ENCODE measurements at regions not wholly inside any gene's neighbourhood (a gene's known extent, or its start where the extent isn't known, plus 50 kb on each side); places are given as distances from the start of the nearest gene placed in this dataset.

DNA sequence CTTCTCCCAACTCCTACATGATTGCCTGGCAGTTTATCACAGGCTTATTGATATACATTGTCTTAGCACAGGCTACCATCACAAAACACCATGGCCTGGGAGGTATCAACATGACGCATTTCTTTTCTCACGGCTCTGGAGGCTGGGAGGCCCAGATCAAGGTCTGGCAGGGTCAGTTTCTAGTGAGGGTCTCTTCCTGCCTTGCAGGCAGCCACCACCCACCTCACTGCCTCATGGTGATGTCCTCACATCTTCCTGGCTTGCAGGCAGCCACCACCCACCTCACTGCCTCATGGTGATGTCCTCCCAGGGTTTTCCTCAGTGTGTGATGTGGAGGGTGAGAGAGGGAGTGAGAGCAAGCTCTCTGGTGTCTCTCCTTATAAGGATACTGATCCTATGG lies 599.3 kb upstream of the MKI67 start:
- no peak for DNase-seq

DNA sequence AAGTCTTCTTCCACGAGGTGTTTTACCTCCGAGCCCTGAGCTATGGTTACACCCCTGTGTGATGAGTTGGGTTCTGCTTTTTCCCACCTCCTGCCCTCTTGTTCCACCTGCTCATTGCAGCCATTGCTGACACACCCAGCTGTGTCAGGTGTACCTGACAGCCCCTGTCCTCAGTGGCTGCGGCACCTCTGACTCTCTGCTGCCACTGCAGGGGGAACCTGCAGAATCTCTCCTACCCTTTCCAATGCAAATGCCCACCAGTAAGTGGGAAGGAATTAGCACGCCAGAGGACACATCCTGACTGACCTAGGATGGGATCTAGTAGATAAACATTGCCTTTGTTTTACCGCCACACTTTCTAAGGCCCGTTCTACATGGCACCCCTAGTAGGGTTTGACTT lies 600.9 kb upstream of the MKI67 start:
- no peak for DNase-seq

DNA sequence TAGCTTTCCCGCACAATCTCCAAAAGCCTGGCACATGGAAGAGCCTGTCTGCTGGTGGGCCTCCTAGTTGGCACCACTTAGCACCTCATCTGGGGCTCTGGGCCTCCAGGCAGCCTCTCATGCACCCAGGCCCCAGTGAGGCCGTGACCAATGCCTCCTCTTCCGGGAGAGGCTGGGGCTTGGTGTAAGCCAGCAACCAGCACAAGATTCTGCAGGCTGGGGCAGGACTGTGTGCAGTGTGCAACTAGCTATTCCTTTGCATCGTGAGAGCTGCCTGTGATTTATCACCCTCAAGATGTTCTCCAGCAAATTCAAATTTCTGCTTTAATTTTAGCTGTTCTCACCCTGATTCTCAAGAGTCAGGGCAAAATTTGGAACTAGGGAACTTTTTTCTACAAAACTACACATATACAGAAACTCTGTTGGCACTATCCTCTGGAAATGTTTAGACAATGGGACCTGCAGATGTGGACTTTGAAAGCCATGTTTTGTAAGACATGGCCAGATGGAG lies 603.7 kb upstream of the MKI67 start:
- DNase-seq = no peak

DNA sequence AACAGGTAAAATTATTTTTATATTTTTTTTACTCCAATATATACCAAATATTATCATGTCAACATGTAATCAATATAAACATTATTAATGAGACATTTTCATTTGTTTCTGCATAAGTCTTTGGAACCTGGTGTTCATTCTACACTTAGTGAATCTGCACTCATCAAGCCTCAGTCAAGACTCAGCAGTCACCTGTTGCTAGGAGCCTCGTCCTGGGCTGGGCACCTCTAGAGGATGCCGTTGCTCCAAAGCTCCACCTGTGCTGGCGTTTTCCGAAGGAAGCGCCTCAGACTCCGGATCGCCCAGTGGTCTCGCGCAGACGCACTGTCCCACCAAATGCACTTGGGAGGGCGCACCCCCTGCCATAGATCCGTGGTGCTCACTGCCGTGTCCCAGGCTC lies 604.7 kb upstream of the MKI67 start:
- DNase-seq = no peak

DNA sequence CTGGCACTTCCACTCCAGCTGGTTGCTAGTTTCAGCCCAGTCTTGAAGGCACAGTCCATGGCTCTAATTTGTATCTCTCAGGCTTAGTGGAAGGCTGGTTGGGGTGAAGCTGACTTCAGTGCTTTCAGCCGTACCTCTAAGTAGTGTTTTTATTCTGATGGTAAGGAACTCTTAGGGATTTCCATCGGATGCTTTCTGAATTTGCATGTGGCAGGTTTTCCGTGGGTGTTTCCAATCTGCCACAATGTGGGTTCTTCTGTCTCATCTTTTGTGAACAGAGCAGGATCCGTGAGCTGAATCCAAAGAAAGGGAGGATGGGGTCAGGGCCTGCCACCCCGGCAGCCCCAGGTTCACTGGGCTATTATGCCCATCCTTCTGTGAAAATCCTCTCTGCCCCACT lies 607.9 kb upstream of the MKI67 start:
- no peak for DNase-seq

DNA sequence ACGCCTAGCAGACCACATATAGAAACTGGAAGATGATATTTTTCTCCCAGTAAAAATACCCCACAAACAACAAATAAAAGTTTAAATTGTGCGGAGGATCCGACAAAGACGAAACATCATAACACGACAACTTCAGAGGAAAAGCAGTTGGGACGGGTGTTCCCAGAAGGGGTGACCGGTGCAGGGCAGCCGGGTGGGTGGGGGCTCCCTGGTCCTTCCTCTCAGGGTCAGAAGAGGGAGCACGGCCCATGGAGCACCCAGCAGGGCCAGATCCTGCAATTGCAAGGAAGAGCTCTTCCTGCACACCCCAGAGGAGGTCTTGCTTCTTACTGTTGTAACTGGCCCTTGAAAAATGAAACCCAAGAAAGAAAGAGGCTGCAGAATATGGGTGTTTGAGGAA lies 608.5 kb upstream of the MKI67 start:
- DNase-seq = no peak

DNA sequence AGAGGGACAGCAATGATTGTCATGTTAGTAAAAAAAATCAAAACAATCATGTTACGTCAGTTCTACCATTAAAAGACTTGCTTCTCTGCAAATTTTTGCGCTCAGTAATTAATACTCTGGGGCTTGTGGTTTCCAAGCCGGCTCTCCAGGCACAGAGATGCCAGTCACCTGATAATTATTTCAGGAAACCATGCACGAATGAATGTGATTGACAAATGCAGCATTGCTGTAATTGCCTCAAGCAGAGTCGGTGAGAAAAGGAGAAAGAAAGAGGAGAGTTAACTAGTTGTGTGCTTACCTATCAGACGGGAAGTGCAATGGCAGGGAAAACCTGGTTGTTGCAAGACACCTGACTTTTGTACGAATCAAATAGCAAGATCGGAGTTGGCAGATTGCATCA lies 609.8 kb upstream of the MKI67 start:
- no peak for DNase-seq

DNA sequence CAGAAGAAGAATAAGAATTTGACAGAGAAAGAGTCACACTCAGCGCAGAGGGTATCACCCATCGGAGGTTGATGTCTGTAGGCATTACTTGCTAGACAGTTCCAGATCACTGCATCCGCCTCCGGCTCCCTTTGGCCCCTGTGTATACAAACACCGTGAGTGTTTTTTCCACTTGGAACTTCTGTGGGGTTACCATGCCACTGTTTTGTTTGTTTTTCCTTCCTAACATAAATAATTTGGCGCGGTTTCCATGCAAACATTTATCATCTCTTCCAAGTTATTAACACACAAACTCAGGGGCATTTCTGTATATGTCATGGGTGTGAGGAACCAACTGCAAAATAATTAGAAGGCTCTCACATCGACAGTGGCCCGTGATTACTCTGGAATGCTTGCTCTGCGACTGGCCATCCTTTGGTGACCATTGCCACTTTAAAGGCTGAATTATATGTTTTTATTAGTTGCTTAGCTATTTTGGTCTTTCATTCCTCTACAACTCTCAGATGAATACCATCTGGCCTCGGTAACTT lies 612.2 kb upstream of the MKI67 start:
- DNase-seq = no peak

DNA sequence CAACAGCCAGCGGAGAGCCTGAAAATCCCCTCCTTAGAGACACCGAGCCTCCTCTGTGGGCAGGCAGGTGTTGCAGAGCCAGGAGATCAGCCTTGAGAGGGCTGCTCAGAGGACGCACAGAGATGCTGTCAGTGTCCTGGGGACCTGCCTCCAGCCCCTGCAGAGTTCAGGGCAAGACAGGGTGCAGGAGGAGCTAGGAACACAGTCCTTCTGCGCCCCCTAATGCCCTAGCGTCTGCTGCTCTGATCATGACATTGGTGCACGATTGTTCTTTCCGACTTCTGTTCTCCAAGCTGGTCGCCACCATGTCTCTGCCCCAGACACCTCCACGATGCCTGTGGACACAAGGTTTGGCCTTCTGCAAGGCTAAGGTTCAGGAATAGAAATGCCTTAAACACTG lies 613.7 kb upstream of the MKI67 start:
- no peak for DNase-seq

DNA sequence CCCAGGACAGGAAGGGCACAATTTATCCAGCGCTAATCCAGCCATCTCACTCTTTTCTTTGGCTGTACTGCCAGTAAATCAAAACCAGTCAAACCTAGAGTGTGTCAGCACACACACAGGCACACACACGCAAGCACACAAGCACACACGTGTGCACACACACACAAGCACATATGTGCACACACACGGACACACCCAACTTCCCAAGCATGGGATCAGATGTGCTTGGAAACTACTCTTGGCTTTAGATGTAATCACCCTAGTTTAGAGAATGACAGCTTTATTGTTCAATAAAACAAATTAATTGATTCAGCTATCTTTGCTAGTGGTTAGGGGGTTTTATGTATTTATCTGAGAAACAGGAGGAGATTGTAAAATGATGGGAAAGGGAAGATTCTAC lies 615.0 kb upstream of the MKI67 start:
- DNase-seq = no peak

DNA sequence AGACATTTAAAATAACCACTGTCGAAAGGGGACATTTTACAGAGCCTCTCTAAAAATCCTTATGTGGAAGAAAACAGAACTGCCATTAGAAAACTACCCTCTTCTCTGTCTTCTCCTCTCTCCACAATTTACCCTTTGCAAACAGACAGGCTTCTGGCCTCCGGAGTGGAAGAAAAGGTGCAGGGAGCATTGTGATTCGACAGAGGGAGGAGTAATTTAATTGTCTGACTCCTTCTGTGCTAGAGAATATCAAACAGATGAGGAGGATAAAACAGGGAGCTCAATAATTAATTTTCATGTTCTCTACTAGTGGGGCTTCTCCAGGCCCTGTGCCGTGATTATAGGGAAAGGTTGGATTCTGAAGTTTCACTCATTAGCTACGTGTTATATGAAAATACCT lies 615.5 kb upstream of the MKI67 start:
- no peak for DNase-seq

DNA sequence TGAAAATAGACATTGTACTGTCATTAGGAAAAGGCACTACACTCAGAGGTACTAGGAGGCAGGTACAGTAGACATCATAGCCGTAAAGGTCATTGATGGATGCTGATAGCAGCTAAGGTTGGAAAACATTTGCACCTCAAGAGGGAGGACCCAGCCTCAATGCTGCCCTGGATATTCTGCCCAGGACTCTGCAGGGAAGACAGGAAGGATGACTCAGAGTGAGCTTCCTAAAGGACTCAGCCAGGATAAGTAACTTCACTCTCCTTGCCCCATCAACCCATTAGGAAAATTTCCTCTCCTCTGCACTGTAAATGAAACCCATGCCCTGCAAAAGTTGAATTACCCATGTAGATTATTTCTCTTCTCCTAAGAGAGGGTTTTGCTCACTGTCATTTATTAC lies 617.9 kb upstream of the MKI67 start:
- DNase-seq = no peak

DNA sequence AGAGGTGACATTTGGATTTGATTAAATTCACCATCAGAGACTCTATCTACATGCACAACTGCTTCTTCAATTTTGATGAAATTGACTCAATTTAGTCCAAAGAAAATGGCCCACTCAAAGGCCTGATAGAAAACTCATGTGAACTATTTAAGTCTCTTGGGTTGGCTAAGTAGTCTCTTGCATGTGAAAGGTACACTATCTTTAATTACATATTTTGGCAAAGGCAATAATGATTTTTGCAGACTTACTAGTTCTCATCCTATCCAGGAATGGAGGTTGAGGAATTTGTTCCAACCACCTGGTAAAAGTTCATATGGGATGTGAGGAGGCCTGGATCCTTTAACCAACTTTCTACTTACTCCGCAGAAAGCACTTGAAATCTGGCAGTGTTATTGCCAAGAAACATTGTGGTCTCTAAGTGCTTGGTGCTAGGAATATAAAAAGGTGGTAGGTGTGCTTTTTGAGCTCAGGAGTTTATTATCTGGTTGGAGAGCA lies 618.6 kb upstream of the MKI67 start:
- no peak for DNase-seq

DNA sequence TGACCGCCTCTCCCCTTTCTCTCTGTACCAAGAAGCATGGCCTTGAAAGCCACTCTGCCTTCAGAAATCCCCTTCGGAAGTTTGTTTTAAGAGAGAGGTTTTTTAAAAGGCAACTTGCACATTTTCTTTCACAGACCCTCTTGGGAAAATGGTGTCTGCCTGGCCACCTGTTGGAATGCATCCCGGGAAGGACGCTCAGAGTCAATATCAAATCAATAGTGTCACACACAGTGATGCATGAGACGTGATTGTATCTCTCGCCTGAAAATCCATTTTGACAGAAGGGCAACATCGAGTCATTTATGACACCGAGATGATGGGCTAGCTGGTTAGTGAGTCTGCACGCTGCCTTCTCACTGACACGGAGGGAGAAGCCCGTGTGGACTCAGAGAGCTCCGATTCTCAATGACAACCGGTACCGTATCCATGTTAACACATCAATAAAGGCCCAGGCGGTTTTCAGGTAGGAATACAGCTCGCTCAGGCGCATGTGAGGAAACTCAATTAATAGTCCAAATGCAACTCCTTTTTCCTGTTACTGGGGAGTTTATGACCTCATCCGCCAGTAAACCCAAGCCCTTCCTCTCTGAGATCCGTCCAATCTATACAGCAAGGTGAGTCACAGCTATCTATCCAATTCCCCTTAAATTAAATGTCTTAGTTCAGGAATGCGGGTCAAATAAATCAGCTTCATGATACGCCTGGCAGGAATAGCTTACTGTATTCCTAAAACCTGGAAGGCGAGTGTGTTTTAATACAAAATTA lies 621.5 kb upstream of the MKI67 start:
- DNase-seq = no peak

DNA sequence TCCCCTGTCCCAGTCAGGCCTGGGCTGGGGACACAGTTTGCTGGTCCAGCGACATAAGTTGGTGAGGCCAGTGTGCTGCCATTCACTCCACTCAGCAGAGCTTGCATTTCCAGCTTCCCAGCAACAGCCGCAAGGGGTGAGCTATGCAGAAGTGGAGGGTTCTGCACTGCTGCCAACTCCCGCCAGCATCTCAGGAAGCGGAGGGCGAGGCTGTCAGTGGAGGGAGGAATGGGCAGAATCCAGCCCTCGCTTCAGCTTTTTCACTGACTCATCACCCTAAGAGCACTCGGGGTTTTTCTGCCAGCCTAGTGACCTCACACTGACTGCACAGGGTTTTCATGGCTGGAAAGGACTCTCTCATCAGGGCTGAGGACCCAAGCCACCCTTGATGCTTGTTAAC lies 625.1 kb upstream of the MKI67 start:
- no peak for DNase-seq

DNA sequence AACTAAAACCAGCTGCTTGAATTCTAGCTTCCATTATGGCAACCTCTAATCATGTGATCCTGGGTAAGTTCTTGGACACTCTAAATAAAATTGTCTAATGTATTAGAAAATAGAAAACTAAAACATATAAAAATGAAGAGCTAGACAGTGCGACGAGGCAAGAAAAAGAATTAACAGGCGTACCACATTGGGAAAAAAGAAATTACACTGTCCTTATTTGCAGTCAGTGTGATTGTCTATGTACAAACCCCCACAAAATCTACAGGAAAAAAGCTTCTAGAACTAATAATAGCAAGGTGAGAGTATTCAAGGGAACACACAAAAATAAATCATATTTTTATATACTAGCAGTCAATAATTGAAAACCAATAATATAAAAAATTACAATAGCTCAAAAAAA lies 625.6 kb upstream of the MKI67 start:
- no peak for DNase-seq

DNA sequence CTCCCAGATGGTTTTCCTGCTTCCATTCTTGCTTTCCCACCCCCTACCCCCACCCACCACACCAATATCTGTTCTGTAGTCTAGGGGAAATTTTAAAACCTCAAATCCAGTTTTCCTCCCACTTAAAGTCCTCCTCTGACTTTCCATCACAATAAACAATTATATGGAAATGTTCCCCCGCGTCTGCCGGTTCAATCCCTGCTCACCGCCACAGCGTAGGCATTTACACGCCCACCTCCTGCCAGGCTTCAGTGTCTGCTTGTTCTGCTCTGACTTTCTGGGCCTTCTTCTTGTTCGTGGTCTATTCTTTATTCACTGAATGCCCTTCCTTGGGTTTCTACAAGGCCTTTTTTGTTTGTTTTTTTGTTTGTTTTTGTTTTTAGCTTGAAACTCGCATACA lies 633.0 kb upstream of the MKI67 start:
- DNase-seq = no peak

DNA sequence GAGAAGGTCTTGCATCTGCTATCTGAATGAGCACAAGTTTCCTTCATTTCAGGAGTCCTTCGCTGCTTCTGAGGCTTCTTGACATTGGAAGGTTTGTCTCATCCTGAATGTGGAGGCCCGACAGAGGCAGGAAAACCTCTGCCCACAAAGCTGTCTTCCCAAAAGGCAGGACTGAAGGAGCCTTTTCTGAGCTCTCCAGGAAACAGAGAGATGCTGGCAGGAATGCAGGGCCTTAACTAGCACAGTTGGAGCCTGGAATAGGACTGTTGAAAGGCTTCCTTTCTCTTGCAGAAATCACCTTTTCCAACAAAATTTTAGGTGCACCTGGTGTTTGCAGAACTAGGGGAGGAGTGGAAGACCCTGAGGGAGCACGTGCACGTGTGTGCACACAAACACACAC lies 637.4 kb upstream of the MKI67 start:
- DNase-seq = no peak

DNA sequence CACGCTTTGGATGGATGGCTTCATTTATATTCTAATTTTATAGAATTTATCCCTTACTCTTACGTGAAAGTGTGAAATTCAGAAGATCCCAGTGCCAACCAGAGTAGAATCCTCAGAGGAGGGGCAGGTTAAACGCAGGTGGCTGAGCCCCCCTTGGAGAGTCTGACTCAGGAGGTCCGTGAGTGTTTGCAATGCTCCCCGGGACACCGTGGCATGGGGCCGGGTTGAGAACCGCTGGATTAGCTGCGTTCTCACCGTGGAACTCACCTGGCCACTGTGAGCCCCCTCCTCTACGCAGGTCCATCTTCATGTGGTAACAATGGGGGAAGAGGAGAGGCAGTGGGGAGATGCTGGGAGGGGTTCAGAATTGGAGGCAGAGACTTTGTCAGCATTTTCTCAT lies 638.0 kb upstream of the MKI67 start:
- DNase-seq = no peak

DNA sequence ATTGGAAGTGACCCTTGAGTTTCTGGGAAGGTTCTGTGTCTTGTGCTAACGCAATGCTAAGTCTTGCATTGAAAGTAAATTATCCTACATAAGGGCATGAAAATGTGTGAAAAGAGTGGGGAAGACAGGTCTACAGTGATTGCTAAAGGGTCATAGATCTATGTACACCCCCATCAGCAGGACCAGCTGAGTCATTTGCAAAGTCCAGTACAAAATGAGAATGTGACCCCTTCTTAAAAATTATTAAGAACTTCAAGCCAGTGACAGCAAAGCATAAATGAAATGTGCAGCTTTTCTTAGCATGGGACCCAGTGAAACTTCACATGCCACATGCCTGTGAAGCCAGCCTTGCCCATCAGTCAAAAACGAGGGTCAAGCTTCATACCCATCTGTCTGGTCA lies 640.7 kb upstream of the MKI67 start:
- no peak for DNase-seq

DNA sequence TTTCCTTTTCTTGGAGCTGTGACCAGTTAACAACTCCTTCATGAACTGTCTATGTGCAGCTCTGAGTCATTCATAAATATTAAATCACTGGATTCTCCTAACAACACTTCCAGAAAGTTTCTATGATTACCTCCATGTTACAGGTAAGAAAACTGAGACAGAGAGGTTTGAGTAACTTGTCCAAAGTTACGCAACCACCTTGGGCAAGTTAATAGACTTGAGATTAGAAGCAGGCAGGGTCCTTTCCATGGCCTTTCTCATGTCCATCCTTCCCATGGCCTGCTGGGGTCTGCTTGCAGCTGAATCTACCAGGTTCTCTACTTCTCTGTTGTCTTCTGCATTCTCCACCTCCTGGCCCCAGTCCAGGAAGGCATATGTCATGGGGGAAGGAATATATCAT lies 648.8 kb upstream of the MKI67 start:
- no peak for DNase-seq

DNA sequence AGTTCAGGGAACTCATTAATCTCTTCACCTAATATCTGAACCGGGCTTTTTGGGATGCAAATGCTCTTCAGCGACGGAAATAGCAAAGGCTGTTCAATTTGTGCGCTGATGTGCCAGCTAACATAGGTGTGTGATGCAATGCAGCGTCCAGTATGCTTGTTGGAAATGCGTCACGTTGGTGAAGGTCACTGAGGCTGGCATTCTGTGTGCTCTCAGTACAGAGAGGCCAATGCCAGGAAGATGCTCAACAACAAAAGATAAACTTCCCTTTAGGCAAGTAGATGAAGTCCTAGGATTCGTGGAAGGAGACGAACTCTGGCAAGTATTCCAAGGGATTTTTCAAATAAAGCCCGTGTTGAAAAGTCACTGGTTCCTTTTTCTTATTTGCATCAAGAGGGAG lies 649.5 kb upstream of the MKI67 start:
- DNase-seq = no peak

DNA sequence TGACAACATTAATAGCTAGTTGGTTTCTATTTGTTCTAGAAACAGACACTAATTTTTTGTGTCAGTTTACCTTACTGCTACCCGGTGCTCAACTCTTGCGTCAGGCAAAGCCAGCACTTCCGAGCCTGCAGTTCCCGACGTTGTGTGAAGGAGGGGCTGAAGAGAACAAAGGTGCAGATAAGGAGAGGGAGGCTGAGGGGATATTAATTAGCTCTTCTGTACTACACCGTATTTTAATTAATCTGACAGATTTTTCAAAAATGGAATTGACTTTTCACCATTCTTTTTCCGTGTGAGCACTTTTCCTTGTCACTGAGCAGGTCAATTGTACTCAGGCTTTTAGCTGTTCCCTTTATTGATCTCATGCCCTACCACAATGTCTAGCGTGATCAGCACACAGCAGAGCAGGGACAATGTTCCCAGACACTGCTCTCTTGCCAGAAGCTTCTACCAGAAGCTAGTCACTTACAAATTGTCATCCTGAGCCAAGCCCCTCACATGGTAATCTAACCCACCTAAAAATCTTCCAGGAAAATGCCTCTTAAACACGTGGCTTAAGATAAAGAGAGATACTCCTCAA lies 650.5 kb upstream of the MKI67 start:
- DNase-seq = no peak

DNA sequence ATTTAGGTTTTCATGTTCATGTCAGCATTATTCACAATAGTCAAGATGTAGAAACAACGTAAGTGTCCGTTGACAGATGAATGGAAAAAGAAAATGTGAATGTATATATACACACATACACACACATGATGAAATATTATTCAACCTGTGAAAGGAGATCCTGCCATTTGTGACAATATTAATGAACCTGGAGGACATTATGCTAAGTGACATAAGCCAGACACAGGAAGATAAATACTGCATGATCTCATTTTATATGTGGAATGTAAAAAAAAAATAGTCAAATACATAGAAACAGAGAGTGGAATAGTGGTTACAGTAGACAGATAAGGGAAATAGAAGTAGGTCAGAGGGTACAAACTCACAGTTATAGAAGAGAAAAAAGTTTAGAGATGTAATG lies 651.1 kb upstream of the MKI67 start:
- no peak for DNase-seq

DNA sequence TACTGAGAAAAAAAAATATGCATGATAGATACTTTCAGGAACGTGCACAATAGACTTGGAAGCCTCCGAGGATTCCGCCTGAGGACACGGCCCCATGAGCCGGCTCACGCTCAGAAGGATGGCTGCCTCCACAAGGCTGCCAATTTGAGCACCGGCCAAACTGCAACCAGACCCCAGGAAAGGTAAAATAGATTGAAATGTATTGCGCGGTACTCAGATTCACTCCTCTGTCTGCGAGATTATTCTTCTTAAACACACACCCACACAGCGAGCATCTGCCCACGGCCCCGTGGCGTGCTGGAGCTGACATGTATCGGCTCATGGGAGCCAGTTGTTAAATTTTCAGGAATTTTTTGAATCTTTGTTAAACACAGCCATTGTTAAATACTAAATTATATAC lies 653.2 kb upstream of the MKI67 start:
- DNase-seq = no peak
